Breast epithelium (tissue), 3 donors: ENCODE measurements at regions not wholly inside any gene's neighbourhood (a gene's known extent, or its start where the extent isn't known, plus 50 kb on each side); places are given as distances from the start of the nearest gene placed in this dataset.

Source experiments
- CTCF ChIP-seq, 3 donors: fragments of 450-650 bp; IDR thresholded peaks; one replicate each; pipeline ENCODE4 v1.5.1; 2016 to 2017; ENCODE audit warnings: antibody characterized with exemption in 3 of 3, mild to moderate bottlenecking in 3 of 3, moderate library complexity in 3 of 3
- POLR2A ChIP-seq: fragments of 450-650 bp; IDR thresholded peaks from one replicate; pipeline ENCODE4 v1.6.1; 2016; ENCODE audit warnings: antibody characterized with exemption, mild to moderate bottlenecking, moderate library complexity
- POLR2AphosphoS5 ChIP-seq, 3 donors: sonication (generic); formaldehyde crosslinking; IDR thresholded peaks; one replicate each; pipeline ENCODE4 v1.6.1; 2017; ENCODE audit warnings: antibody characterized with exemption in 3 of 3

DNA sequence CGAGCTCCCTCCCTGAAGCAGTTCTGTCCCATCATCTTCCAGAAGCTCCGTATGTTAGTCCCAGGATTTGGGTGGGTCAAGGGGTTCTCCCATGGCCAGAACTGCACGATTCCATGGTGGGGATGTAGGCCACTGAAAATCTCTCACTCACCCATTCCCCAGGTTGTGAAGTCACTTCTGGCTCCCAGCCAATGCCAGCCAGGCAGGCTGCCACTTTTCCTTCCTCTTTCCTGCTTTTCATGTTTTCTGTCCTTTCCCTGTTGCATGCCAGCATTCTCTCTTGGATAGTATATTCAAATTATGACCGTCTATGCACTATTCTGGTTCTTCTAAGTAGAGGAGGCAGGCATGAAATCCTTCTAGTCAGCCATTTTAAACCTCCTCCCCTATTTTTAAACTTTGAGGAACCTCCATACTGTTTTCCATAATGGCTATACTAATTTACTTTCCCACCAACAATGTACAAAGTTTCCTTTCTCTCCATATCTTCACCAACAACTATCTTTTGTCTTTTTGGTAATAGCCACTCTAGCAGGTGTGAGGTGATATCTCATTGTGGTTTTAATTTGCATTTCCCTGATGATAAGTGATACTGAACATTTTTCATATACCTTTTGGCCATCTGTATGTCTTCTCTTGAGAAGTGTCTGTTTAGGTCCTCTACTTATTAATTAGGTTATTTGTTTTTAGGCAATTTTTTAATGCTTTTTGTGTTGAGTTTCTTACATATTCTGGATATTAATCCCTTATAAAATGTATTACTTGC, 182.1 kb upstream of the TET2 start:
- TF ChIP-seq CTCF (IDR thresholded peaks at IDR 0.05) (no peak), POLR2A (no peak), POLR2AphosphoS5 (IDR thresholded peaks at IDR 0.05) (no peak)
